ENCODE measurements at regions not wholly inside any gene's neighbourhood (a gene's known extent, or its start where the extent isn't known, plus 50 kb on each side); places are given as distances from the start of the nearest gene placed in this dataset.

DNA sequence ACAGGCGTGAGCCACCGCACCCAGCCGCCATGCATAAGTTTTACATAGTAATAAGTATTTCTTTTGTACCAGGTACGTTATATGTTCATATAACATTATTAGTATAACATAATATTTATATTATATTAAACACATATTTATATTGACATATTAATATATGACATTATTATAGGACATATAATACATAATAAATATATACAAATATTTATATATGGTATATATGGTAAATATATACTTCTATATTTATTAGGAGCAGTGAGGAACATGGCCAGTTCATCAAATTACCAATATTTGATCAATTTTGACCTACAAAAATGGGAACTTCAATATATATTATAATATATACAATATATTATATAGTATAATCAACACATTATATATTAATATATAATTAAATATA lies 245.9 kb upstream of the FGGY start:
- in situ Hi-C loops (cut with HindIII; ENCODE audit: low pct_ligation_motif_present, low pct_unique_long_range_greater_than_20kb, low sequenced_read_pairs): no loop called here
- DNase-seq: no peak

DNA sequence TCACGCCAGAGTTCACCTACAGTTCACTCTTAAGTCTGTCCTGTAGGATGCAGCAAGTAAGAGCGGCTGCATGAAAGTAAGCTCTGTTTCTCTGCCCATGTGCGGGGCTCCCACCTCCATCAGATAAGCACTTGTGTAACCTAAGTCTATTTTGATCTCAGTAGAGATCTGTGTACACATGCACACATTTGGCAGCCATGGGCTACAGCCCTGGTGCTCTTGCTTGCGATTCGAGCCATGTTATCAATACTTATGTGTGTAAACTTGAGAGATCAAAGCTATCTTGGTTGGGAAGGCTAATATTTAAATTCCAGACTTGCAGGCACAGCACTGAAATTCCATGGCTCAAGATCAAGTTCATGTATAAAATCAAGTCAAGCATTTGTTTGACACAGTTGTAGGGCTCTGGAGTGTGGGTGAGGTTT lies 244.7 kb upstream of the FGGY start:
- no peak for DNase-seq
- in situ Hi-C loops (cut with HindIII; ENCODE audit: low pct_ligation_motif_present, low pct_unique_long_range_greater_than_20kb, low sequenced_read_pairs): no loop called here

DNA sequence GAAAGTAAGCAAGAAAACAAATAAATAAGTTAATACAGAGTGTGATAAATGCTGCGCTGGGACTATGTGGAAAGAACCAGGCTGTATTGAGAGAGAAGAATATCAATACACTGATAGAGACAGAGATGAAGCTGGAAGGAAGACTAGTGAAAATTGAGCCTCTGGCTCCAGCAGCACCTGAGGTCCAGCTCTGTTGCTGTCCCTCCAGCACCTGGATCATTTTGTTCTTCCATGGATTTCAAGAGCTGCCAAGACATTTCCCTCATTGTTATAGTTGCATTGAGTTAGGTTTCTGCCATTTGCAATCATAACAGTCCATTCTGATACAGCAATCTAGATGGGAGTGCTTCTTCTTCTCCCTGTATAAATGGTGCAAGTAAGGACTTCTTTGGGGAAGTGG lies 242.7 kb upstream of the FGGY start:
- in situ Hi-C loops (cut with HindIII; ENCODE audit: low pct_ligation_motif_present, low pct_unique_long_range_greater_than_20kb, low sequenced_read_pairs): no loop called here
- no peak for DNase-seq

DNA sequence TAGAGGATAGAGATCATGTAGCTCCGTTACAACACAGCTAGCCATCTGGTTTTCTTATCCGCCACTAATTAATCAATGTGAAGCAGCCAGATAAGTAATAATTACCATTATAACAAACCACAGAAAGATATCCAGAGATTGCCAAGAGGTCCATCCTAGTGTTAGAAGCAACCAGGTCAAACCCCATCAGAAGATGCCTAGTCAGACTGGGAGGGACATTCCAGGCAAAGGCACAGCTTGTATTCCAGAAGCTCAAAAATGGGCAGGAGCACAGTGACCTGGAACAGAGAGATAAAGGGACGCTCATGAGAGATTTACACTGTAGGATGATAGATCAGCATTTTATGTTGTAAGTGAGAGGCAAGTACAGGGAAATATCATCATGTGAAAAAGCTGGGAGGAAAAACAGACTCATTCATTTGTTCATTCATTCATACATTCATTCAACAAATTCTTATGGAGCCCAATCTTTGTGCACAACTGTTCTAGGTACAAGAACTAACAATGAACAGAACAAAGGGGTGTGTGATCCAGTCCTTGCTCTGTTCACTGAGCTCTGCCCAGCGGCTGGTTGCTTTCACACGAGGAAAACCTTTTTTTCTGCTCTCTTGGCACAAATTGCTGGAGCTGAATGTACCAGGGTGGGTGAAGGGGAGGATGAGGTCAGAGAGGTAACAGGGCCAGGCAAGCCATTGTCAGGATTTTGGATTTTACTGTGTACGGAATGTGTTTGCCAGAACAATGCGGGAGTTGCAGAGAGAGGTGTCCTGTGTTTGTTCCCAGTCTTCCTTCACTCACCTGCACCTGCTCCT lies 240.8 kb upstream of the FGGY start:
- in situ Hi-C loops (cut with HindIII; ENCODE audit: low pct_ligation_motif_present, low pct_unique_long_range_greater_than_20kb, low sequenced_read_pairs): no loop called here
- no peak for DNase-seq

DNA sequence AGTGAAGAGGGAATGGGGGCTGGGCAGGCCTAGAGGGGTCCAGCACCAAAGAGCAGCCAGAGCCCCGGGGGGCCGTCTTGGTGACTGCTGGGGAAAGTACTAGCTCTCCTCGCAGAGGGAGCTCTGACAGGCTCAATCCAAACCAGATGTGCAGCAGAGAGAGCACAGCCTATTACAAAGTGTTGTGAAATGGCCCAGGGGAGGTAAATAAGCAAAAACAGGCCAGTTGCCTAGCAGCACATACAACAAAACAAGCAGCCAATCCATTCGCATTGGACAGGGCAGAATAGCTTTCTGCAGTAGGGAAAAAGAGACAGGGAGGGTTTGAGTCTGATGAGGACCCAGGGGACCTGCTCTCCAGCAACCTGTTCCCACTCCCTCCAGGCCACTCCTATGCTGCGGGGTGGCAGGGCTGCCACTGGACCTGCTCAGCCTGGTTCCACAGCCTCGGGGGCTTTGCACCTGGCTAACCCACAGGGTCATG lies 239.6 kb upstream of the FGGY start:
- DNase-seq: no peak
- in situ Hi-C loops (cut with HindIII; ENCODE audit: low pct_ligation_motif_present, low pct_unique_long_range_greater_than_20kb, low sequenced_read_pairs): no loop called here

DNA sequence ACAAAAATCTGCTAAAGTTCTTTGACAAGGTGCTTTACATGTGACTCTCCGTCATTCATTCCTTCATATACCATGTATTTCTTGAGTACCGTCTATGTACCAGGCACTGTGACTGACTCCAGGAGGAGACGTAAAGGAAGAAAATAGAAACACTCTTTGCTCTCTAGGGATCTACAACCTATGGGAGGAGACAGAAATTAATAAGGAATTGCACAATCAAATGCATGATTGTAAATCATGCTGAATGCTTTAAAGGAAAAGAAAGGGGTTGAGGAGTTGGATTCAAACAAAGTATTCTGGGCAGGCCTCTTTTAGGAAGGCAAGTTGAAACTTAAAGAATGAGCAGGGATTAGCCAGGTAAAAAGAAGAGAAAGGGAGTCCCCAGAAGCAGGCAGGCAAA lies 239.1 kb upstream of the FGGY start:
- in situ Hi-C loops (cut with HindIII; ENCODE audit: low pct_ligation_motif_present, low pct_unique_long_range_greater_than_20kb, low sequenced_read_pairs): no loop called here
- no peak for DNase-seq

DNA sequence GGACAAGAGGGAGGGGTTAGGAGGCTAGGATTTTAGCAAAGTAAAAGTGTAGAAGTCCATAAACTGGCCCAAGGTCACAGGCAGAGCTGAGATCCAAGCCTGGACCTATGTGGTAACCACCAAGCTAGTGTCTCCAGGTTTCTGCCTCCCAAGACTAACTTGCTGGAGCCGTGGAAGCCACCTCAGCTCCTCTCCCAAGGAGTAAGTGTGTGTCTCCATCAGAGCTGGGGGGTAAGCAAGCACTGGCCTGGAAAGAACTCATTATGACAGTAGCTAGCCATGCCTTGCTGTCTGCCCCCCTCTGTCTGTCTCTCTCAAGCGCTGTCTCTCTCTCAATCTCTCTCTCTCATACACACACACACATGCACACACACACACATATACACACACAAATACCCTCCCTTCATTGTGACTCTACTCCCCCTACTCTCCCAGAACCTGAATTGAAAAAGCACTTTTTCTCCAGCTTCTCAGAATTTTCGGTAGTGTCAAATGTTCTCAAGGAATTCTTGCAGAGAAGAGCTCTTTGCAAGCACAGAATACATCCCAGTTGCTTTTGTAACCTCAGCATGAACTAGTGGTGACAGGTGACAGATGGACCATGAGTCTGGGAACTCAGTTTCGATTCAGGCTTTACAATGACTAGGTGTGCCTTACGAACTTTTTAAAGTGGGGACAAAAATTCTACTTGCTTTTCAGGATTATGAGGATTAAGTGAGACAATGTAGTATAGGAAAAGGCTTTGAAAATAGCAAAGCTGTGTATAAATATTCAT lies 238.0 kb upstream of the FGGY start:
- no peak for DNase-seq
- in situ Hi-C loops (cut with HindIII; ENCODE audit: low pct_ligation_motif_present, low pct_unique_long_range_greater_than_20kb, low sequenced_read_pairs): no loop called here

DNA sequence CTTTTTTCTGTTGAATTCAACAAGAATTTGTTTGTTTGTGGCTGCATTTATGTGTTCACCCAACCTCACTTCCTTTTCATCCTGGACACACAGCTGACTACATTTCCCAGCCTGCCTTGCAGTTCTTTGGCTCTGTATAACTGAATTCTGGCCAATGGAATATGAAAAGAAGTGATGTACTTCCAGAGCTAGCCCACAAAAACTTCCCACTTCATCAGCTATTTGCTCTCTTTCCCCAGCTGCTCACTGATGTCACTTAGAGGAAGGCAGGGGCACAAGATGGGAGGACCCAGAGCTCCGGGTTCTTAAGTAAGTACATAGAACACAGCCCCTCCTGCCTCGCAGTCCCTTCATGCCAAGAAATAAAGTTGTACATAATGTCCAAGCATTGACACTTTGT lies 235.0 kb upstream of the FGGY start:
- DNase-seq: peak; percentile 8
- in situ Hi-C loops (cut with HindIII; ENCODE audit: low pct_ligation_motif_present, low pct_unique_long_range_greater_than_20kb, low sequenced_read_pairs): no loop called here

DNA sequence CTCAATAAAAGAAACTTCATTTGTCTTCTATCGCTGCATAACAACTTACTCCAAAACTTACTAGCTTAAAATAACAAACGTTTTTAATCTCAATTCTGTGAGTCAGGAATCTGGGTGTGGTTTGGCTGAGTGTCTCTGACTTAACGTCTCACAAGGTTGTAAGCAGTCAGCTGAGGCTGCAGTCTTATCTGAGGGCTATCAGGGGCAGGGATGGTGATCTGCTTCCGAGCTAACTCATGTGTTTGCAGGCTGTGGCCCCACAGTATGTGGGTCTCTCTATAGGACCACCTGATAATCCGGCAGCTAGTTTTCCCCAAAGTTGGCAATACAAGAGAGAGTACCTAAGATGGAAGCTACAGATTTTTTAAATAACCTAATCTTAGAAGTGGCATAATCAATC lies 234.2 kb upstream of the FGGY start:
- in situ Hi-C loops (cut with HindIII; ENCODE audit: low pct_ligation_motif_present, low pct_unique_long_range_greater_than_20kb, low sequenced_read_pairs): no loop called here
- DNase-seq: no peak

DNA sequence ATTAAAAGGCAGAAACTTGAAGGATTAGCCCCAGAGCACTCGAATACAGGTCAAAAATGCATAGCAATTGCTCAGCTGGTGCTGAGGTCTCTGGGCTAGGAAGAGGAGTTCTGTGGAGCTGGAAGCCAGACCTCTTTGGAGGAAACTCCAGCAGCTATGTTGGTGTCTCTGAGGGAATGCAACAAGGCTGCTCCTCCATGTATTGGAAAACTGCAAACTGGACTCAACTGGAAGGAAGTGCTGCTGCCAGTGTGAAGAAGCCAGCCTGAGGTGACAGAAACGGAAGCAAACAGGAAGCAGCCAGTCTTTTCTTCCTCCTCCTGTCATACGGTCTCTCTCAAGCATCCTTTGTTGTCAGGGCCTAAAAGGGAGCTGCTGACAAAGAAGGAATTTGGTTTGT lies 233.4 kb upstream of the FGGY start:
- in situ Hi-C loops (cut with HindIII; ENCODE audit: low pct_ligation_motif_present, low pct_unique_long_range_greater_than_20kb, low sequenced_read_pairs): no loop called here
- DNase-seq: no peak

DNA sequence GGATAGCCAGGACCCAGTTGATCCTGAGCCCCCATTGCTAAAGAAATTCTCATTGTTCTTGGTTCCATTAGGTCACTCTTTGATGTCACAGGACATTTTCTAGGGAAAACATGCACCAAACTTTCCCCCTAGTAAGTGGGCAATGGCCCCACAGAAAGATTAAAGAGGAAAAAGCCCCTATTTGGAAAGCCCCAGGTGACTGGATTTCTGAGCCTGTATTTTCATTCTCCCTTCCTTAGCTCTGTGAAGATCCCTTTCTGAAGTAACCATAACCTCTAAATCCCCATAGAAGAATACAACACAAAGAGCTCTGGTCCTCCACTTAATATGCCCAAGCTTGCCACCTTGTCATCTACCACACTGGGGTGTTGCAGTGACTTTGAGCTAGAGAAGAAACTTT lies 232.3 kb upstream of the FGGY start:
- DNase-seq: no peak

DNA sequence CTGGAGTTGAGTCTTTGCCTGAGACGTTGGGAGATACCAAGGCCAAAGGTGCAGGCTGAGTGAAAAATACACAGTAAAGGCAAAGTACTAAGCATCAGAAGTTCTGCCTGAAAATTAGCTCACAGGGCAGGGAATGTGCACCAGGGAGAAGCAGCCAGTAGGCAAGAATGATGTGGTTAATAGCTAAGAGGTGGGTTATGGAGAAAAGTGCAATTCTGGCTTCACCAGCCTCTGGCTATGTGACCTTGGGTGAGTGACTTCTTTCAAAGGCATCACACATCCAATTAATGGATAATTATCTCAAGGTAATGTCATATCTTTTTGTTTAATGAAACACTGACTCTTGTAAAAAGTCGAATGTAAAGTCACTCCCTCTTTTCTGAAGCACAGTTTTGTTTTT lies 230.7 kb upstream of the FGGY start:
- DNase-seq: no peak
- in situ Hi-C loops (cut with HindIII; ENCODE audit: low pct_ligation_motif_present, low pct_unique_long_range_greater_than_20kb, low sequenced_read_pairs): no loop called here

More for the DNA sequence above, 232.3 kb upstream of the FGGY start:
- in situ Hi-C loops (cut with HindIII; ENCODE audit: low pct_ligation_motif_present, low pct_unique_long_range_greater_than_20kb, low sequenced_read_pairs): no loop called here

DNA sequence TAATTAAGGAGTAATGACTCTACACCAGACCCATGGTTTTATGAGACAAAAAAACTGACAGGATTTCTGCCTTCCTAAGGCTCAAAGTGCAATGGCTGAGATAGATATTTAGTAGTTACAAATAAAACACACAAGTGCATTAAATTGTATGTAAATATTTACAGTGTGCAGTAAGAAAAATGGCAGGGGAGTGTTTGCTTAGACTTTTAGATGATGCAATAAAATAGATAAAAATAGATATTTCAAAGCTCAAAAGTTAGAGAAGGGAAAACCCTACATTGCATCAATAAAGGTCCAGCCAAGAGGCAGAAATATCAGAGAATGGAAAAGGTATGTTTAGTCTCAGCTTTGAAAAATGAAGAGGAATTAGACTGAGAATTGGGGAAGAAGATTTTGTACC lies 226.3 kb upstream of the FGGY start:
- in situ Hi-C loops (cut with HindIII; ENCODE audit: low pct_ligation_motif_present, low pct_unique_long_range_greater_than_20kb, low sequenced_read_pairs): no loop called here
- no peak for DNase-seq

DNA sequence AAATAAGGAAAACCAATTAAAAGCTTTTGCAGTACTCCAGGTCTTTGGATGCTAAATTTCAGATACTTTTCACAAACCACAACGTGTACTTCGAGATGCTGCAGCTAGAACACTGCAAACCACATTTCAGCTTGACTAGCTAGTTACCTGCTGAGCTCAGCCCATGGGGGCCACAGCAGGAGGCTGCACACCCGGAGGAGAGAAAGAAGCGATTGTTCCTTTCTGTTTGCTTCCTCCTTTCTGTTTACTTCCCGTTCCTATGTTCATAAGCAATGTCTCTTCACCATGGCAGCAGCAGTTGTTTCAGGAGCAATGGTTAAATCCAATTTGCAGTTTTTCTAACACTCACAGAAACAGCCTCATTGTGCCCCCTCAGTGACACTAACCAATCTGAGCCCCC lies 225.6 kb upstream of the FGGY start:
- in situ Hi-C loops (cut with HindIII; ENCODE audit: low pct_ligation_motif_present, low pct_unique_long_range_greater_than_20kb, low sequenced_read_pairs): no loop called here
- no peak for DNase-seq

DNA sequence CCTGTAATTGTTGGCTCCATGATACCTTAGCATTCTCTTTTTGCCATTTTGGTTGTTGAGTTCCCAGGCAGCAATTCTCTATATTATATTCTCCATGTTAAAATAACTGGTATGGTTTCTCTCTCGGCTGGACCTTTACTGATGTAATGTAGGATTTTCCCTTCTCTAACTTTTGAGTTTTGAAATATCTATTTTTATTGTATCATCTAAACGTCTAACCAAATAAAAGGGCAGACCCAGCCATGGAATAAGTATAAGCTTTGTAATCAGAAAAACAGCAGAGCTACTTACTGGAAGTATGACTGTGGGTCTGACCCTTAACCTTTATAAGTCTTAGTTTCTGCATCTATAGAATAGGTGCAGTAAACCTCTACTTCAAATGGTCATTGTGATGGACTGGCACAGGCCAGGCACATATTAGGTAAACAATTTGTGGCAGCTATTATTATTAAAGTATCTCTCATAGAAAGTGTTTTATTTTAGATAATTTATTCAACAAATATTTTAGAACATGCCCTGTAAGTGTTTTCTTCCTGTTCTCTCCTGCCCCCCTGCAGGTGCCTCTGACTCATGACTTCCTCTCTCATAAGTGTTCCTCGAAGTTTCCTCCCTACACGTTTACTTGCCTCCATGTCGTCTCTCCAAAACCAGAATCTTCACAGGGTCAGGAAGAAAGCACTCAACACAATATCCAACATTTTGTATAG lies 224.9 kb upstream of the FGGY start:
- in situ Hi-C loops (cut with HindIII; ENCODE audit: low pct_ligation_motif_present, low pct_unique_long_range_greater_than_20kb, low sequenced_read_pairs): no loop called here
- no peak for DNase-seq

DNA sequence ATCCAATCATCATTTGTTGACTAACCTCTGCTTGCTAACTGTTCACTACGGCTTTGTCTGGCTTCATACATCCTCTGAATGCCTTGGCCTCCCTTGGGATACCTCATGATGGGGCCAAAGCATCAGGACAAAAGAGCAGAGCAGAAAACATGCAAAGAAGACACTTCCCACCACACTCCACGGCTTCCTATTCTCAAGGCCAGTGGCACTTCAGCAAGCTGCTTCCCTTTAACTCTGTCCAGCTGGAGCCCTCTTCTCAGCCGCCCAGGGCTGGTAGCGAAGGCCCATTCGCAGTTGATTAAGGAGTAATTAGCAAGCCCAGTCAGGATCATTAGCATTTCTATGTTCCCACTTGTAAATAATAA lies 224.3 kb upstream of the FGGY start:
- no peak for DNase-seq
- in situ Hi-C loops (cut with HindIII; ENCODE audit: low pct_ligation_motif_present, low pct_unique_long_range_greater_than_20kb, low sequenced_read_pairs): no loop called here

DNA sequence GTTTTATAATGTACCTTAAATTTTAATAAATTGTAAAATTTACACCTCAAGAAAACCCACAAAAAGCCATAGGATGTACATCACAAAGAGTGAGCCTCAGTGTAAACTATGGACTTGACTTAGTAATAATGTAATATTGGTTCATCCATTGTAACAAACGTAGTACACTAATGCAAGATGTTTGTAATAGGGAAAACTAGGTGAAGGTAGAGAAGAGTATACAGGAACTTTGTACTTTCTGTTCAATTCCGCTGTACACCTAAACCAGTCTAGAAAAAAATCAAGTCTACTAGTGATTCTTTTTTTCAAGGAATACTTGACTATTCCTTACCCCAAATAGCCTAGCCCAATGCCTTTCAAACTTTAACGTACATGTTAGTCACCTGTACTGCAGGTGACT lies 222.3 kb upstream of the FGGY start:
- in situ Hi-C loops (cut with HindIII; ENCODE audit: low pct_ligation_motif_present, low pct_unique_long_range_greater_than_20kb, low sequenced_read_pairs): no loop called here
- DNase-seq: no peak

DNA sequence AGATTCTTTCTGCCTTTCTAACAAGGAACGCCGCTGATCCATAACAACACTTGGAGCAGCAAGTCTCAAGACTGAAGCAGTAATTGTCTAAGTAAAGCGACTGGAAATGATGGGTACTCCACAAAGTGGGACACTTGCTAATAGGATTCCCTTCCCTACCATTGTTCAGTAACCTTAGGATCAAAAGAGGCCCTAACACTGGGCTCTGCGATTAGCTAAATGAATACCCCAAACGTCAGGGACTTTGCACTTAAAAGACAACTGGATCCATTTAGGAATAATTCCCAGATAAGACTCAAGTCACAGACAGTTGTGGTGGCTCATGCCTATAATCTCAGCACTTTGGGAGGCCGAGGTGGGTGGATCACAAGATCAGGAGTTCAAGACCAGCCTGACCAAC lies 221.9 kb upstream of the FGGY start:
- no peak for DNase-seq
- in situ Hi-C loops (cut with HindIII; ENCODE audit: low pct_ligation_motif_present, low pct_unique_long_range_greater_than_20kb, low sequenced_read_pairs): no loop called here

DNA sequence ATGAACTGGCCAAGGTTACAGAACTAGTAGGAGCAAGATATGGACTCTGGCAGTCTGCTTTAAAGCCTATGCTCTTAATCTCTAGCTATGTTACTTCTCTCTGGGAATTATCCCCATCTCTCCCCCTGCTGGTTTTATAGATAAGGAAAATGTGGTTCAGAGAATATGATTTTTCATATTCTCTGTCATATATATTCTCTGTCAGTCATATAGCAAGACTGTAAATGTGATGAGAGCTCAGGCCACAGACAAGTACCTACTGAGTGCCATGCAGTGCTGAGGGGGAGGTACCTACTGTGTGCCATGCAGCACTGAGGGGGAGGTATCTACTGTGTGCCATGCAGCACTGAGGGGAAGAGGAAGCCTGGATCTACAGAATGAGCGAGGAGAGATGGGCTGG lies 220.3 kb upstream of the FGGY start:
- in situ Hi-C loops (cut with HindIII; ENCODE audit: low pct_ligation_motif_present, low pct_unique_long_range_greater_than_20kb, low sequenced_read_pairs): no loop called here
- peak; percentile 18 for DNase-seq
